IgD-negative memory B cell (primary cell): ENCODE measurements at regions not wholly inside any gene's neighbourhood (a gene's known extent, or its start where the extent isn't known, plus 50 kb on each side); places are given as distances from the start of the nearest gene placed in this dataset.
"Not testable (repeated sequence)": the region's sequence is repeated elsewhere in the genome, so short reads cannot be mapped to it uniquely, and the experiment has no call there.

ENCODE experiments used
- H3K27ac Mint-ChIP-seq, 3 donors: one replicate each; pipeline ENCODE4 v1.8.0; 2020 to 2022; ENCODE audit warnings: mild to moderate bottlenecking in 3 of 3, mixed read lengths in 3 of 3, moderate library complexity in 1 of 3
- H3K27me3 Mint-ChIP-seq: one replicate; pipeline ENCODE4 v1.8.0; 2021; ENCODE audit warnings: mixed read lengths
- H3K36me3 Mint-ChIP-seq: one replicate; pipeline ENCODE4 v1.8.0; 2020; ENCODE audit warnings: mild to moderate bottlenecking, mixed read lengths
- H3K4me1 Mint-ChIP-seq, 3 donors: one replicate each; pipeline ENCODE4 v1.8.0; 2020 to 2022; ENCODE audit warnings: mixed read lengths in 3 of 3, mild to moderate bottlenecking in 1 of 3
- H3K4me3 Mint-ChIP-seq, 4 donors: one replicate each; pipeline ENCODE4 v1.8.0; 2020 to 2022; ENCODE audit warnings: mild to moderate bottlenecking in 4 of 4, mixed read lengths in 4 of 4, moderate library complexity in 3 of 4
- H3K9me3 Mint-ChIP-seq, 3 donors: one replicate each; pipeline ENCODE4 v1.8.0; 2020 to 2021; ENCODE audit warnings: mixed read lengths in 3 of 3, mild to moderate bottlenecking in 1 of 3

DNA sequence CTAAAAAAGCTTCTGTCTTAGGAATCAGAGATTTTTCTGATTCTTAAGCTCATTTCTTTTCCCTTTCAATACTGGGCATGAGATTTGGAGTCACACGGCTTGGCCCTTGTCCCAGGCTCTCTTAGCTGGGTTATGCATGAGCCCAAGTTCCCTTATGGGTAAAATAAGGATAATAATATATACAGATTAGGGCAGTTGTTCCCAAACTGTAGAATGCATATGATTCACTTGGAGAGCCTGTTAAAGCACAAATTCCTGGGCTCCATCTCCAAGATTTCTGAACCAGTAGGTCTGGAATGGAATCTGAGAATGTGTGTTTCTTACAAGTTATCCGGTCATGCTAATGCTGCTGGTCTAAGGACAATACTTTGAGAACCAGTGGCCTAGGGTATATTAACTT lies 154.0 kb downstream of the REEP3 start:
- H3K27me3 Mint-ChIP-seq, result peaks cover 6% of the 10 kb centered on the region
- no peak overlapping the region for H3K27ac Mint-ChIP-seq
- H3K9me3 Mint-ChIP-seq, result peaks cover 0 to 2% (median 0%) of the 10 kb centered on the region in 3 donors
- no peak overlapping the region for H3K4me3 Mint-ChIP-seq
- no peaks in the 10 kb centered on the region for H3K36me3 Mint-ChIP-seq
- H3K4me1 Mint-ChIP-seq, result peaks cover 0 to 5% (median 0%) of the 10 kb centered on the region in 3 donors

GRCh38 chr10:63677001-63677400 lies 155.8 kb downstream of the REEP3 start:
- H3K4me1 Mint-ChIP-seq, result no peaks in the 10 kb centered on the region
- H3K4me3 Mint-ChIP-seq, result no peak overlapping the region
- H3K27ac Mint-ChIP-seq, result no peak overlapping the region

DNA sequence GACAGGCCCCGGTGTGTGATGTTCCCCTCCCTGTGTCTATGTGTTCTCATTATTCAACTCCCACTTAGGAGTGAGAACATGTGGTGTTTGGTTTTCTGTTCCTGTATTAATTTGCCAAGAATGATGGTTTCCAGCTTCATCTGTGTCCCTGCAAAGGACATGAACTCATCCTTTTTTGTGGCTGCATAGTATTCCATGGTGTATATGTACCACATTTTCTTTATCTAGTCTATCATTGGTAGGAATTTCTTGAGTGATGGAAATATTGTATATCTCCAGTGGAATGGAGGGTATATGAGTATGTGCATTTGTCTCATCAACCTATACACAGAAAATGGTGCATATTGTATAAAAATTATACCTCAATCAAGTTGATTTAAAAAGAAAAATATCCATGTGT lies 159.3 kb downstream of the REEP3 start:
- H3K4me1 Mint-ChIP-seq, H3K27ac Mint-ChIP-seq, H3K4me3 Mint-ChIP-seq, H3K27me3 Mint-ChIP-seq, H3K9me3 Mint-ChIP-seq, H3K36me3 Mint-ChIP-seq: not testable (repeated sequence)

More at GRCh38 chr10:63677001-63677400, 155.8 kb downstream of the REEP3 start:
- H3K9me3 Mint-ChIP-seq, result peaks cover 0 to 2% (median 0%) of the 10 kb centered on the region in 3 donors
- peaks cover 8% of the 10 kb centered on the region for H3K27me3 Mint-ChIP-seq
- H3K36me3 Mint-ChIP-seq, result no peaks in the 10 kb centered on the region

DNA sequence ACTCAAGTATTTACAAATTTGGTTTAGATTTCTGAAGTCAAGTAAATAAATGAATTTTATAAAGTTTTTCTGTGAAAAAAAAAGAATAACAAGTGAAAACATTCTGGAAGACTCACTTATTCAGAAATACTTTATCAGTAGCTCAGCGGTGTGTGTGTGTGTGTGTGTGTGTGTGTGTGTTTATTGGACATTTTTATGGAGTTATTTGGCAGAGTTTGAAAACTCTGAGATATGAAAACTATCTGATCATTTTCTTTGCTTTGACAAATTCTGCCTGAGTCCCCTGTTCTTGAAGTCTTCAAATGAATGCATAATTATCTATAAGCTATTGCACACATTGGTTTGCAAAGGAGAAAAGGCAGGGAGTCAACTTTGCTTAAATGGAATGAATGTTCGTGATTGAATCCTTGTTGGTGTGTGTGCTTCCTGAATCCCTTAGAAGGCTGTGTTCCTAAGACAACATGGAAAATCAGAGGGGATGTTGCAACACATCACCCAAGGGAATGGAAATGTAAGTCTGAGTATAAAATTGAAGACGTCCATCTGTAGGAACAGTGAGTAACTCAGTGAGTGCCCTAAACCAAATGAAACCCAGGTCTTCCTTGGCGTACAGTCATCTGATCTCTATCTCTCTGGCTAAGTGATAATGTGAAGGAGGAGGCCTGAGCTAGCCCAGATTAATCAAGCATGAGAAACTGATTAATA lies 160.9 kb downstream of the REEP3 start:
- no peaks in the 10 kb centered on the region for H3K4me1 Mint-ChIP-seq
- peaks cover 7% of the 10 kb centered on the region for H3K27me3 Mint-ChIP-seq
- no peak overlapping the region for H3K27ac Mint-ChIP-seq
- no peak overlapping the region for H3K4me3 Mint-ChIP-seq
- peaks cover 3% of the 10 kb centered on the region for H3K36me3 Mint-ChIP-seq
- peaks cover 0 to 2% (median 0%) of the 10 kb centered on the region in 3 donors for H3K9me3 Mint-ChIP-seq

GRCh38 chr10:63682698-63683052 lies 161.5 kb downstream of the REEP3 start:
- not testable (repeated sequence) for H3K4me1 Mint-ChIP-seq, H3K27ac Mint-ChIP-seq, H3K27me3 Mint-ChIP-seq, H3K9me3 Mint-ChIP-seq, H3K36me3 Mint-ChIP-seq, H3K4me3 Mint-ChIP-seq

DNA sequence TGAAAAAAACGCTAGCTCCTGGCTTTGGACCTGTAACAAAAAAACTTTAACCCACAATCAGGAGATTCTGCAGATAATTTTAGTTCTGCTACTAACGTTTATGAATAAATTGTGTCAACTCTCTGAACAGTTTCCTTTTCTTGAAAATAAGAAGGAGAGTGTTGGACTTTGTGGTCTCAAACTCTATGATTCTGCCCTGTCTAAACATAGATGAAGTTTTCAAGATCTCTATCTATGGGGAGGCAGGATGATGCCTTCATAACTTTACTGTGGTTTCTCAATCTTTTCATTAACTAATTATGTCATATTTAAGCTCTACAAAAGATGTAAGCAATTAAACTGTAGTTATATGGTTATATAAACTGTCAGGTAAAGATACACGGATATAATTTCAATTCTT lies 162.0 kb downstream of the REEP3 start:
- peaks cover 3% of the 10 kb centered on the region for H3K36me3 Mint-ChIP-seq
- peaks cover 4% of the 10 kb centered on the region for H3K27me3 Mint-ChIP-seq
- H3K4me3 Mint-ChIP-seq, result no peak overlapping the region
- H3K4me1 Mint-ChIP-seq, result peaks cover 5 to 8% (median 5%) of the 10 kb centered on the region in 3 donors
- no peak overlapping the region for H3K27ac Mint-ChIP-seq
- peaks cover 0 to 2% (median 0%) of the 10 kb centered on the region in 3 donors for H3K9me3 Mint-ChIP-seq

GRCh38 chr10:63683686-63684085 lies 162.5 kb downstream of the REEP3 start:
- peaks cover 0 to 2% (median 0%) of the 10 kb centered on the region in 3 donors for H3K9me3 Mint-ChIP-seq
- no peak overlapping the region for H3K4me3 Mint-ChIP-seq
- H3K36me3 Mint-ChIP-seq, result peaks cover 3% of the 10 kb centered on the region
- peaks cover 5% of the 10 kb centered on the region for H3K27me3 Mint-ChIP-seq
- peaks cover 5 to 8% (median 5%) of the 10 kb centered on the region in 3 donors for H3K4me1 Mint-ChIP-seq
- H3K27ac Mint-ChIP-seq, result no peak overlapping the region

- Mint-ChIP-seq H3K4me3 (no peak overlapping the region), H3K27me3 (peaks cover 5% of the 10 kb centered on the region), H3K36me3 (peaks cover 3% of the 10 kb centered on the region), H3K9me3 (peaks cover 0 to 3% (median 0%) of the 10 kb centered on the region in 3 donors), H3K27ac (no peak overlapping the region), H3K4me1 (peaks cover 5 to 8% (median 5%) of the 10 kb centered on the region in 3 donors)
Measured at GRCh38 chr10:63684257-63684936, 163.2 kb downstream of the REEP3 start.

DNA sequence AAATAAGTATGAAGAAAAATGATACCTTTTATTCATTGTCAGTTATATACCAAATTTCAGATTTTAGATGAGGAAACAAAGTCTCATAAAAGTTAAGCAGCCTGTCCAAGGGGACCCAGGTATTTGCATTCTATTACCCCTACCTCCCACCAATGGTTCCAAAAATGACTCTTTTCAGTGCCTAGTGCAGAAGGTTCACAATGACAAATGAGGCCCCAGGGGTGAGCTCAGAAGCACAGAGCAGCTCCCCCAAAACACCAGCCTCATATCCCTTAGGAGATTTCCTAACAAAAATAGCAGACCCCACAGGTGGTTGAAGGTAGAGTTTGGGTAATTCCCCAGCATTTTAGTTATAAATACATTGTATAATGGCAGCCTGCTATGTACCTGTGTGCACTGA lies 168.6 kb downstream of the REEP3 start:
- Mint-ChIP-seq H3K27ac (no peak overlapping the region), H3K9me3 (peaks cover 0 to 3% (median 0%) of the 10 kb centered on the region in 3 donors), H3K4me1 (peaks cover 6 to 13% (median 6%) of the 10 kb centered on the region in 3 donors), H3K4me3 (no peak overlapping the region), H3K36me3 (no peaks in the 10 kb centered on the region), H3K27me3 (peaks cover 2% of the 10 kb centered on the region)

GRCh38 chr10:63692220-63692896 lies 171.2 kb downstream of the REEP3 start:
- H3K4me3 Mint-ChIP-seq, result no peak overlapping the region
- no peak overlapping the region for H3K27ac Mint-ChIP-seq
- H3K4me1 Mint-ChIP-seq, result peaks cover 6 to 13% (median 8%) of the 10 kb centered on the region in 3 donors
- peaks cover 0 to 3% (median 0%) of the 10 kb centered on the region in 3 donors for H3K9me3 Mint-ChIP-seq
- H3K27me3 Mint-ChIP-seq, result peaks cover 2% of the 10 kb centered on the region
- no peaks in the 10 kb centered on the region for H3K36me3 Mint-ChIP-seq

- not testable (repeated sequence) for H3K9me3 Mint-ChIP-seq, H3K27ac Mint-ChIP-seq
Measured at GRCh38 chr10:63693021-63693420, 171.8 kb downstream of the REEP3 start.

GRCh38 chr10:63696205-63696604 lies 175.0 kb downstream of the REEP3 start:
- H3K4me3 Mint-ChIP-seq, result no peak overlapping the region
- no peaks in the 10 kb centered on the region for H3K36me3 Mint-ChIP-seq
- H3K9me3 Mint-ChIP-seq, result no peaks in the 10 kb centered on the region
- H3K27ac Mint-ChIP-seq, result no peak overlapping the region
- peaks cover 17 to 20% (median 18%) of the 10 kb centered on the region in 3 donors for H3K4me1 Mint-ChIP-seq
- no peaks in the 10 kb centered on the region for H3K27me3 Mint-ChIP-seq

More at GRCh38 chr10:63693021-63693420, 171.8 kb downstream of the REEP3 start:
- H3K4me3 Mint-ChIP-seq, H3K4me1 Mint-ChIP-seq, H3K36me3 Mint-ChIP-seq, H3K27me3 Mint-ChIP-seq: not testable (repeated sequence)

GRCh38 chr10:63697956-63698786 lies 177.0 kb downstream of the REEP3 start:
- peak overlapping the region in 2 of 4 donors; percentile 30 to 42 for H3K4me3 Mint-ChIP-seq
- H3K27ac Mint-ChIP-seq, result no peak overlapping the region
- no peaks in the 10 kb centered on the region for H3K27me3 Mint-ChIP-seq
- H3K4me1 Mint-ChIP-seq, result peaks cover 15 to 23% (median 21%) of the 10 kb centered on the region in 3 donors
- H3K36me3 Mint-ChIP-seq, result no peaks in the 10 kb centered on the region
- H3K9me3 Mint-ChIP-seq, result no peaks in the 10 kb centered on the region

DNA sequence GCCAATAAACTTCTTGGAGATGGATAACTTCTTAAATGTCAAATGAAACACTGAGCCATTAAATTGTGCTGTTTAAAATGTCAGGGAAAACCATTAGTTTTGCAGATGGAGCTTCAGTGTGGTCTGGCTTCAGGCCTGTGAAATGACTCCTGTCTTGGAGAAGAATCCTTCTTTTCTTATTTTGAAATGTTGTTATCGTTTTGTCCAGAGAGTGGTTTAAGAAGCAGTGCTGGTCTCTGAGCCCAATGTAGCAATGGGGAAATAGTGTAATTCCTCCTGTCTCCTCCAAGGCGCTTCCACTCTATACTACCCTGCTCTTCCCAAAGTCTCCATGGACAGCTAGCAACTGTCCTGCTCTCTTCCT lies 177.6 kb downstream of the REEP3 start:
- H3K9me3 Mint-ChIP-seq, result no peaks in the 10 kb centered on the region

More for the DNA sequence above, 177.6 kb downstream of the REEP3 start:
- peak overlapping the region in 1 of 4 donors; percentile 30 for H3K4me3 Mint-ChIP-seq
- peaks cover 19 to 25% (median 24%) of the 10 kb centered on the region in 3 donors for H3K4me1 Mint-ChIP-seq
- H3K27ac Mint-ChIP-seq, result no peak overlapping the region
- no peaks in the 10 kb centered on the region for H3K36me3 Mint-ChIP-seq
- H3K27me3 Mint-ChIP-seq, result no peaks in the 10 kb centered on the region
